KOPT-K1 (cell line): ENCODE measurements at regions not wholly inside any gene's neighbourhood (a gene's known extent, or its start where the extent isn't known, plus 50 kb on each side); places are given as distances from the start of the nearest gene placed in this dataset.

ENCODE experiments used
- H3K27ac ChIP-seq: fragments of 200-600 bp; sonication (generic); 2 replicates; pipeline ENCODE4 v1.5.1; 2016; ENCODE audit warnings: antibody characterized with exemption, mild to moderate bottlenecking, low read depth, low read length; ENCODE audit not compliant: poor library complexity, severe bottlenecking
- H3K36me3 ChIP-seq: fragments of 200-600 bp; sonication (generic); 2 replicates; pipeline ENCODE4 v1.5.1; 2017; ENCODE audit warnings: antibody characterized with exemption, mild to moderate bottlenecking, low read length, moderate library complexity; ENCODE audit not compliant: insufficient read depth
- H3K9me3 ChIP-seq: fragments of 200-600 bp; sonication (generic); 2 replicates; pipeline ENCODE4 v1.5.1; 2017; ENCODE audit warnings: antibody characterized with exemption, low read length, mild to moderate bottlenecking; ENCODE audit not compliant: insufficient read depth, poor library complexity, severe bottlenecking

DNA sequence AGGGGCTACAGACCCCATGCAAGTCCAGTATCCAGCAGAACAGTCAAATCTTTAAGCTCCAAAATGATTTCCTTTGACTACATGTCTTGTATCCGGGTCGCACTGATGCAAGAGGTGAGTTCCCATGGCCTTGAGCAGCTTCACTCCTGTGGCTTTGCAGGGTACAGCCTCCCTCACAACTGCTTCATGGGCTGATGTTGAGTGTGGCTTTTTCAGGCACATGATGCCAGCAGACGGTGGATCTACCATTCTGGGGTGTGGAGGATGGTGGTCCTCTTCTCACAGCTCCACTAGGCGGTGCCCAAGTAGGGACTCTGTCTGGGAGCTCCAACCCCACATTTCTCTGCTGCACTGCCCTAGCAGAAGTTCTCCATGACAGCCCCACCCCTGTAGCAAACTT lies 208.4 kb downstream of the INSIG2 start:
- H3K36me3 ChIP-seq, result no peaks in the 10 kb centered on the region
- no peaks in the 10 kb centered on the region for H3K9me3 ChIP-seq
- no peak overlapping the region for H3K27ac ChIP-seq

DNA sequence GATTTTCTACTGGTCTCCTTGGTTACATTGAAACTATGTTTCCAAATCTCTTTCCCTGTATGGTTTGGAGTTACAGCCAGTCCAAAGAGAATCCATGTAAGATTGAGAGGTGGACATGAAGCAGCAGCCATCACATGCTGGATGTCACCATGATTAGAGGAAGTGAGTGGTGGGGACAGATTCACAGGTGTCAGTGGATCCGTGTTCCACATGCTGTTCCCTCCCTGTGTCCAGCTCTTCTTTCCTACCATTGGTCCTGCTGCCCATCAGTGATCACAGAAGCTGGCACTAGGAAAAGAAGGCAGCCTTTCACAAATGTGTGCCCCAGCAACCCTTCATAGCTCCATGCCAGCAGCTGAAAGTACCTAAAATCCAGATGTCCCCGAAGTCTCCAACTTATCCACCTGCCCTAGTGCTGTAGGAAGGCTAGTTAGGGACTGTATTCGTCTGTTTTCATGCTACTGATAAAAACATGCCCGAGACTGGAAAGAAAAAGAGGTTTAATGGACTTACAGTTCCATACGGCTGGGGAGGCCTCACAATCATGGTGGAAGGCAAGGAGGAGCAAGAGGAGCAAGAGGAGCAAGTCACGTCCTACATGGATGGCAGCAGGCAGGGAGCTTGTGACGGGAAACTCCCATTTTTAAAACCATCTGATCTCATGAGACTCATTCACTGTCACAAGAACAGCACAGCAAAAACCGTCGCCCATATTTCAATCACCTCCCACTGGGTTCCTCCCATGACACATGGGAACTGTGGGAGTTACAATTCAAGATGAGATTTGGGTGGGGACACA lies 207.5 kb downstream of the INSIG2 start:
- no peaks in the 10 kb centered on the region for H3K36me3 ChIP-seq
- H3K9me3 ChIP-seq, result no peaks in the 10 kb centered on the region
- H3K27ac ChIP-seq, result no peak overlapping the region

DNA sequence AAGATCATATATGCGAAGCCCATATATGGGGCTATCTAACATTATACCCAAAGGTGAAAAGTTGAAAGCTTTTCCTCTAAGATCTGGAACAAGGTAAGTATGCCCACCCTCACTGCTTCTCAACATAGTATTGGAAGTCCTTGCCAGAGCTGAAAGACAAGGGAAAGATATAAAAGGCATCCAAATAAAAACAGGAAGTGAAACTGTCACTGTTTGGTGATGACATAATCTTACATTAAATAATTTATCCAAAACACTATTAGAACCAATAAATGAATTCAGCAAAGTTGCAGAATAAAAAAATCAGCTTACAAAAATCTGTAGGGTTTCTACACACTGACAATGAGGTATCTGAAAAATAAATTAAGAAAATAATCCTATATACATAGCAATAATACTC lies 205.8 kb downstream of the INSIG2 start:
- Histone ChIP-seq H3K36me3 (no peaks in the 10 kb centered on the region), H3K9me3 (no peaks in the 10 kb centered on the region), H3K27ac (no peak overlapping the region)

DNA sequence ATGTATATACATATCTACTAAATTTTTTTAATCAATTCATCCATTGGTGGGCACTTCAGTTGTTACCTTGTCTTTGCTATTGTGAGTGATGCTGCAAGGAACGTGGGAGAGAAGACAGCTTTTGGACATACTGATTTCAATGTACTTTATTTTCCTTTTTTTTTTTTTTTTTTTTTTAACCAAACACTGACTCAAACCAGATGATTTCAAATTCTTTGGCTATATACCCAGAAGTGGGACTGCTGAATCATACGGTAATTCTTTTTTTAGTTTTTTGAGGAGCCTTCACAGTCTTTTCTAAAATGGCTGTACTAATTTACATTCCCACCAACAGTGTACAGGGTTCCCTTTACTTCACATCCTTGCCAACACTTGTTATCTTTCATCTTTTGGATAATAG lies 204.7 kb downstream of the INSIG2 start:
- no peaks in the 10 kb centered on the region for H3K36me3 ChIP-seq
- H3K27ac ChIP-seq, result no peak overlapping the region
- H3K9me3 ChIP-seq, result no peaks in the 10 kb centered on the region

DNA sequence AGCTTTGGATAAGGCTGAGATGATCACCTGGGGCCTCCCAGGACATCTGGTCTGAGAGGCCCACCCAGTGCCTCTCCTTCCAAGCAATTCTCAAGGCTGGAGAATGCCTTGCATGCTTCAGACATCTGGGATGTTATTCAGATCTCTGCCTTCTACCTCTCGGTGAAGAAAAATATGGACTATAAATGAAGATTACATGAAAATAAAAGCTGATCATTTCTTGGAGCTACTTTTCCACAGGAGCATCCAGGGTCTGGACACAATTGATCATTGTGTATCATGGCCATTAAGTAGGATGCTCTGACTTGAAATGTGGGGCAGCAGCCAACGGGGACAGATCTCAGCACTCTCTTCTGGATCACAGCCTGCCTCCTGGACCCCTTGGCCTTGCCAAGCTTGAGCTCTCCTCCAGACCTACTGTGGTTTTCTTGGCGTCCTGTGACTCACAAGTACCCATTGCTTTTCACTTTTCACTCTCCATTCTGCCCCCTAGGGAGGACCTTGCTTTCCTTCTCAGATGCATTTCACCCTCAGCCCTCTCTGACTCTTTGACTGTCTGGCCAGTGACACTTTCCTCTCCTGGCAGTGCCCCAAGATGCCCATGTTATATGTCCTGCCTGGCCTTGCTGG lies 203.1 kb downstream of the INSIG2 start:
- Histone ChIP-seq H3K9me3 (no peaks in the 10 kb centered on the region), H3K36me3 (no peaks in the 10 kb centered on the region), H3K27ac (no peak overlapping the region)

DNA sequence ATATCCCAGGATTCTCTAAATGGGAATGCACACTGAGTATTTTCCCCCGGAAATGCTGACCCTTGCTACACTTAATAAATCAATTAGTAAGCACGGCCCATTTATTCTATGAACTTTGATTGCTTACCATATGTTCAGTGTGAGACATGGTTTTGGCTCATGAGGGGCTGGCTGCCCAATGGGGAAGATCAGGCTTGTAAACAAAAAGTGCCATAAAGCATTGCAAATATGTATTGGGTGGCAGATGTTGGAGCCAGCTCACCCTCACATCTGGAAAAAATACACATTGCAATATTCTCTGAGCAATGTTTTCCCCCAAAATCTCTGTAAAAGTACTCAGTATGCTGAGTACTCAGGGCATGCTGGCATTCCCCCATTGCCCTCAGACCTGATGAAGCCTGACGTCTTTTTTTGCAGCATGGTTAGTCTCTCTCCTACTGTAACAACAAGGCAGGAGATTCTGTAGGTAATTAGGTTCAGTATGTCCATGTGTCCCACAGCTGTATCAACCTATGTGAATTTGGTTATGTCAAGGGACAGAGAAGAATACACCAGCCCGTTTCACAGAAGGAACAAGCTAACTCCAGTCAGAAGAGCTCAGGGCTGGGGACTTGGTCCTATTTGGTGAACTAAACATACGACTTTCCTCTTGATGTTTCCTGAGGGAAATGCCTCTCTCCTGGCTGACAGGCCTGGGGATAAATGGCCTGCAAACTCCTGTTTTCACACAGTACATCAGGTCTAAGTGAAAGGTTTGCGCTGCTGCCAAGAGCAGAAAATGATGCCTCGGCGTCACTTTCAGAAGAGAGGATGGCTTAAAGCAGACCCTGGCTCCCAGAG lies 202.4 kb downstream of the INSIG2 start:
- H3K27ac ChIP-seq, result no peak overlapping the region

DNA sequence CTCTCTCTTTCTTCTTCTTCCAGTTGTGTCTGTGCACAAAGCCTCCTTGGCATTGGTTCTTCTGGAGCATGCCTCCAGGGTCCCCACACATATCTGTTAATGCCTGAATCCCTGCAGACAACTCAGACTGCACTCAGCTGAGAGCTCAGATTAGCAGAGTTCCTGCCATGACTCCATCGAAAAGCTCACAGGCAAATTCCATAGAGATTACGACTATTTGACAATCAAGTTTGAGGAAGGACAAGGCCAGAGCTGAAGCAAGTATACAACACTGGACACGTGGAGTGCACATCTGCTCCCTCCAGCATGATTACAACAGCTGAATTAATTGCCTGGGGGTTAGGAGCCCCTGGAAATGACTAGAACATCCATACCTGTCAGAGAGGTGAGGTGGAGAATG lies 190.7 kb downstream of the INSIG2 start:
- no peaks in the 10 kb centered on the region for H3K9me3 ChIP-seq
- no peak overlapping the region for H3K27ac ChIP-seq
- no peaks in the 10 kb centered on the region for H3K36me3 ChIP-seq

More for the DNA sequence above, 202.4 kb downstream of the INSIG2 start:
- Histone ChIP-seq H3K9me3 (no peaks in the 10 kb centered on the region), H3K36me3 (no peaks in the 10 kb centered on the region)

DNA sequence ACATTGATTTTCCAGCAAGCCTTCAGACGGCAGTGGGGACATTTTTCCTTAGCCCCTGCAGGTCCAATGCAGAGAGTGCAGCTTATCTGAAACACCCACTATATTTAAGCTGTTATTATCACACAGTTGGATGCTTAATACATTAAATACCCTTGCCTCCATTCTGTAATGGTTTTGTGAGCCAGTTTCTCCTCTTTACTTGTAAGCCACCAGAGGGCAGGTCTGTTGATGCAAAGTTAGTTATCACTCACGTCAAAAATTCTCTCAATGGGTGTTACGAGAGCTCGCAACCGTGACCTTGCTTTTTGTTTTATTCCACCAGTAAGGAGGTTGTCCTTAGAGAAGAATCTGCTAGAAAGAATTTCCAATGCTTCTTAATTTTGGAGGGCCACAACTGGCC lies 189.8 kb downstream of the INSIG2 start:
- H3K36me3 ChIP-seq, result no peaks in the 10 kb centered on the region
- no peaks in the 10 kb centered on the region for H3K9me3 ChIP-seq
- H3K27ac ChIP-seq, result no peak overlapping the region

DNA sequence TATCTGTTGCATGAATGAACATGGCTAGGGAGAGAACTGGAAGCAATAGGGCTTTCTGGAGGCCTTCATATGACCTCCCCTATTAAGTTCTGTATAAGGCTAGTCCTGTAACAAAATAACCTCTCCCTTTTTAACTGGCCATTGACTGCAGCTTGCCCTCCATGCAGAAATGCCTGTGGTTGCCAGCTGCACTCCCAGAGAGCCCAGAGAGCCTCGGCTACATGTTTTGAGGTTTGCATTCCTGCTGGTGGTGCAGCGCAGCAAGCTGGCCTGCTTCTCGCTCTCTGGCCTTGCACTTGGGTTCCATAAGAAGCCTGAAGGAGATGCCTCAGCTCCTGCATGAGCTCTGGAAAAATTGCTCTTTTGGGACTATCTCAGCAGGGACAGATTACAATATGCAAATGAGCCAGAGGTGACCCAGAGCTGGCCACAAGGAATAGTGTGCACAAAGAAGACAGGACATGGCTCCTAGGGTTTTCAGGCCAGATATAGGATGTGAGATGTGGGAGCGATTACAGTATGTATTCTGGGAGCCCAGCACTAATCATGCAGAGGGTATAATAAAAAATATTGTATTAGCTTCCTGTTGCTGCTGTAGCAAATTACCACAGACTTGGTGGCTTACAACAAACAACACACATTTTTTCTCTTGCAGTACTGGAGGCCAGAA lies 186.7 kb downstream of the INSIG2 start:
- no peaks in the 10 kb centered on the region for H3K9me3 ChIP-seq
- no peaks in the 10 kb centered on the region for H3K36me3 ChIP-seq
- H3K27ac ChIP-seq, result no peak overlapping the region

DNA sequence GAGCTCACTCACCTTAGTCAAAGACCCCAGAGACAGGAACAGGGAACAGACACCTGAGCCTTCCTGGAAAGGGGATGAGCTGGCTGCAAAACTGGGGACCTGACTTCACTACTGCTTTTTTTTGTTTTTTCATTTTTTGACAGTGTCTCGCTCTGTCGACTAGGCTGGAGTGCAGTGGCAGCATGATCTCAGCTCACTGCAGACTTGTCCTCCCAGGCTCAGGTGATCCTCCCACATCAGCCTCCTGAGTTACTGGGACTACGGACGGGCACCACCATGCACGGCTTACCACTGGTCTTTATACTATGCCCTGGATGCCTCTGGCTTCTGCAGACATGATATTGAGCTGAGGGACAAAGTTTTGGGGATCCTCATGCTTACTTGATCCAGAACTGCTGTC lies 184.1 kb downstream of the INSIG2 start:
- no peaks in the 10 kb centered on the region for H3K9me3 ChIP-seq
- H3K36me3 ChIP-seq, result no peaks in the 10 kb centered on the region
- H3K27ac ChIP-seq, result no peak overlapping the region

DNA sequence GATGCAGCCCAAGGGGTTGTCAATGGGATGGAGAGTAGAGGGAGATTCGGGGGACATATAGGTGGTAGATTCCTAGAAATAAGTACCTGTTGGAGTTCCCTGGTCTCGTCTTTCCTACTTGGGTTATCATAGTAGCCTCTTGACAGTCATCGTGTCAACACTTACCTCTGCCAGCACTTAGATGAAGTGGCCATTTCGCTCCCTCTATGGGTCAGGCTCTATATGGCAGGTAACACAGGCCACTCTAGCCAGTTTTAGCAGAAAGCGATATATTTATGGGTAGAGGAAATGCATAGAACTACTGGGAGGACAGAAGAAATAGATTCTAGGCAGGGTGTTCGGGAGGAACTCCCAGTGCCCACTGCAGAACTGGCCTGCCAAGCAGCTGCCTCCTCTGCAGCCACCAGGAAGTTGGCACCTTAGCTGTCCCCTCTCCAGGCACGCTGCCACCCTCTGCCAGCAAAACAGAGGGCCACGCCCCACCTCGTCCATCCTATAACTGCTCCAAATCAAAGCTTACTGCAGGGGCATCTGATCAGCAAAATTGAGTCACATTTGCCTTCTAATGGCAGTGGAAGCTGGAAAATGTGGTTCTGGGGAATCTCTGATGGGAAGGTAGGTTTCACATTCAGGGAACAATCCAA lies 181.3 kb downstream of the INSIG2 start:
- Histone ChIP-seq H3K36me3 (no peaks in the 10 kb centered on the region), H3K9me3 (no peaks in the 10 kb centered on the region), H3K27ac (no peak overlapping the region)

DNA sequence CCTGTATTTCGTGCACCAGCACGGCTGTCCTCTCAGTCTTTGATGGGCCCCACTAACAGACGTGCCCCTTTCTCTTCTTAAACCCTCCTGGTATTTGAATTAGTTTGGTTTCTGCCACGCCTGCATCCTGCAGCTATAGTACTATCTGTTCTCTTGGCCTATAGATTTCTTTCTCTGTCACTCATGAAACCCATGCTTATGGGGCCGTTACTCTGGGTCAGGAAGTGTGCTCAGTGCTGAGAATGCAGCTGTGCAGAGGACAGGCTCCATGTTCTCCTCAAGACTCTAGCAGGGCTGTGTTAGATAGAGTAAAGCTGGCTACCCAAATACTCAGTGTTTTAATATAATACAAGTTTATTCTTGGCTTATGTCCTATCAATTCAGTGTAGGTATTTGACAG lies 180.0 kb downstream of the INSIG2 start:
- Histone ChIP-seq H3K27ac (no peak overlapping the region), H3K36me3 (no peaks in the 10 kb centered on the region)

DNA sequence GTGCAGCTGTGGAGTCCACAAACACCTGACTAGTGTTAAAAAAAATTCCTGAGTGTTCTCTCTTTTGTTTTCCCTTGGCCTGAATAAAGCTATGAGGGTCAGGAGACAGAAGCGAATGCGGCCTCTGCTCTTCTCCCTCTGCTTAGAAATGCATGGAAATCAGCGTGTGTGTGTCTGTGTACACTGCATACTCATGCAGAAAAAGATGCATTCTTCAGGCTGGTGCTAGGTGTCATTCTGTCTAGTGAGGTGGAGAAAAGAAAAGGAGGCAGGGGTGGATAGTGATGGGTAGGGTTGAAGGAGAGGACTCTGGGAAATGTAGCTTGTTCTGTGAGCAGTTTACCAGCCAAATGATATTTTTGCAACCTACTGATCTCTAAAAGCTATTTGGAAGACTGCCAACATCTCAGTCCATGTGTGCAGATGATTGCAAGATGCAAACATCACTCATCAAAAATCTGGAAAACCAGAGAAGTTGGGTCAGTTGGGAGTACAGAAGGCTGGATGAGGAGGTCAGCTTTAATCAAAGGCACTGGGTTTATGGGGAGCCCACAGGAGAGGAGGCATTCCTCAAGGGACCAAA lies 177.7 kb downstream of the INSIG2 start:
- H3K36me3 ChIP-seq, result no peaks in the 10 kb centered on the region
- no peak overlapping the region for H3K27ac ChIP-seq
- H3K9me3 ChIP-seq, result no peaks in the 10 kb centered on the region

More for the DNA sequence above, 180.0 kb downstream of the INSIG2 start:
- H3K9me3 ChIP-seq, result no peaks in the 10 kb centered on the region

DNA sequence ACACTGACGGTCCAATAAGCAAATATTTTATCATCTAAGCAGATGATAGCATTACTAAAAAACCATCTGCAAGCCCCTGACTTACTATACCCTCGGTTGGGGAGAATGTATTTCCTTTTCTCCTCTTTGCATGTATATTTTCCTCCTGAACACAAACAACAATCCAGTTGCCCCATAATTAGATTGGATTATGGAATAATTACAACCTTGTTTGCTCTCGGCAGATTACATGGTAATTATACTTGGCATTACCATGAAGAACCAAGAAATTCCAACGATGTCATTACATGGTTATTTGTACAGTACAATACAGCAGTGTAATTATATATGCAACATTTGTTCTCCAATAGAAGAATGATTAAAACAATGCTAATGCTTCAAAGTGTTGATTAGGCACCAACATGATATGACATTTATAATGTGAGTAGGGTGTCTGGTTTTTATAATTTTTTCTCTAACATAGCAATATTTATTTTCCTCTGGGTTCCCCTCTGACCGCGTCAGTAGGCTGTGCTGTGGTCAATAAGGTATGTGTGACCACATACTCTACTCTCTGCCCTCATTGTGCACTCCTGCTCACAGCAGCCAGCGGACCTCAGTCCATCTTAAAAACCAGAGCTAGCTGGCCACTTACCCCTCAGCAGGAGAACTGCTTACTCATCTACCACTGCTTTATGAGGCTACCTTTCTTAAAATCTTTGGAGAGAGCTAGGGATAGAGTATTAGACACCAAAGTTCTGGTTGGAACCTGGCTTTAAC lies 176.1 kb downstream of the INSIG2 start:
- H3K27ac ChIP-seq, result no peak overlapping the region
- H3K9me3 ChIP-seq, result no peaks in the 10 kb centered on the region
- no peaks in the 10 kb centered on the region for H3K36me3 ChIP-seq
